GM21423 (cell line): ENCODE measurements at regions not wholly inside any gene's neighbourhood (a gene's known extent, or its start where the extent isn't known, plus 50 kb on each side); places are given as distances from the start of the nearest gene placed in this dataset.
A peak's percentile ranks its signal among the peaks of the same experiment; 100 is the strongest.
"Not testable (repeated sequence)": the region's sequence is repeated elsewhere in the genome, so short reads cannot be mapped to it uniquely, and the experiment has no call there.

ENCODE experiments used
- ATAC-seq: cut with Tn5 transposase; IDR thresholded peaks from one replicate; pipeline ENCODE4 v1.9.1; 2021; ENCODE audit warnings: mild to moderate bottlenecking, moderate library complexity; ENCODE audit not compliant: unreplicated experiment

DNA sequence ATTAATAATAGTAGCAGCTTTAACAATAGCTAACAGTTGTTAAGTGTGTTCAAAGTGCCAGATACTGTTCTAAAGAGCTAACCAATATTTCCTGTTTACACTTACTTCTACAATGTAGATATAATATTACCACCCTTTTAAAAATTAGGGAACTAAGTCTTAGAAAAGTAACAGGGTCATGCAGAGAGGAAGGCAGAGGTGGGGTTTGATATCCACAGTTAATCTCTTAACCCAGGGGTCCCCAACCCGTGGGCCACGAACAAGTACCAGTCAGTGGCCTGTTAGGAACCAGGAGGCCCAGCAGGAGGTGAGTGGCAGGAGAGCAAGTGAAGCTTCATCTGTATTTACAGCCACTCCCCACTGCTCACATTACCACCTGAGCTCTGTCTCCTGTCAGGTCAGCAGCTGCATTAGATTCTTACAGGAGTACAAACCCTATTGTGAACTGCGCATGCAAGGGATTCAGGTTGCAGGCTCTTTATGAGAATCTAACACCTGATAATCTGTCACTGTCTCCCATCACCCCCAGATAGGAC, 89.1 kb downstream of the ACTL7B start:
- ATAC-seq = no peak

DNA sequence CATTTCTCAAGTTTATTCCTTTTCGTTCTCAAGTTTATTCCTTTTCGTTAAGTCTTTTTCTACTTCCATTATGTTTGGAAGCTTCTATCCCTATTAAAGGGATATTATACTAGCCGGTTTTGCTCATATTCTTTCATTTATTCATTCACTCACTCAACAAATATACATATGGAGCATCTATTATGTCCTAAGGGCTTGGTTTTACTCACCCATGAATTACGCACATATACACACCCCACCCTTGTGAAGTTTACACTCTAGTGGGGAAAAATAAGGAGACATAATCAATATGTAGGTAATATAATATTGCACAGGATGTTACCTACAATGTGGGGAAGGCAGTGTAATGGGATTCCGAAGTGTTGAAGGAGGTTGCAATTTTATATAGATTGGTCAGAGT, 90.5 kb downstream of the ACTL7B start:
- ATAC-seq = no peak

DNA sequence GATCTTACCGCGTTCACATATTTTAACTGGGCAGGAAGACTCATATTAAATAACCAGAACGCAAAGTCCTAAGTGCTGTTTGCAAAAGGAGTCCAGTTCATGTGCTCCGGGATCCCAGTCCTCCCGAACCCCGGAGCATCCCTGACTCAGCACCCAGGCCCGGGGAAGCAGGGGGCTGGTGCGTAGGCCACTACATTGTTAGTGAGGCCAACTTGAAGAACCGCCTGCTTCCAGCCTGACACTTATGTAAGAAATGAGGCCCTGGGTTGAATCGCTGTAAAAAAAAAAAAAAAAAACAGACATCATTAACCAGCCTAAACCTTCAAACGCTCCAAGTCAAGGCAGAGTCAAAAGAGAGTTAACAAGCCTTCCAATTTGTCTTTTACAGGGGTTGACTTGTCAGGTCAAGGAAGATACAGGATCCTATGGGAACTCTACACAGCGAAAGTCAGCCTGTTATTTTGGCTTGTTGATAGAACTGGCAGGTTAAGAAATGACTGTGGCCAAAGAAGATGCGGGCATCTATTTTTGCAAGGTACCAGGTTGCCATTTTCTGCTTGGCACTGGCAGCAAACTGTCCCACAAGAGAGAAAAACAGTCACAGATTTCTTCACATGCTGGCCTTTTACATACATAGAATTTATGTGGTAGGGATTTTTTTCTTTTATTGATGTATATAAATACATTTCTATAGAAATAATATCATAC, 93.3 kb downstream of the ACTL7B start:
- ATAC-seq = no peak

DNA sequence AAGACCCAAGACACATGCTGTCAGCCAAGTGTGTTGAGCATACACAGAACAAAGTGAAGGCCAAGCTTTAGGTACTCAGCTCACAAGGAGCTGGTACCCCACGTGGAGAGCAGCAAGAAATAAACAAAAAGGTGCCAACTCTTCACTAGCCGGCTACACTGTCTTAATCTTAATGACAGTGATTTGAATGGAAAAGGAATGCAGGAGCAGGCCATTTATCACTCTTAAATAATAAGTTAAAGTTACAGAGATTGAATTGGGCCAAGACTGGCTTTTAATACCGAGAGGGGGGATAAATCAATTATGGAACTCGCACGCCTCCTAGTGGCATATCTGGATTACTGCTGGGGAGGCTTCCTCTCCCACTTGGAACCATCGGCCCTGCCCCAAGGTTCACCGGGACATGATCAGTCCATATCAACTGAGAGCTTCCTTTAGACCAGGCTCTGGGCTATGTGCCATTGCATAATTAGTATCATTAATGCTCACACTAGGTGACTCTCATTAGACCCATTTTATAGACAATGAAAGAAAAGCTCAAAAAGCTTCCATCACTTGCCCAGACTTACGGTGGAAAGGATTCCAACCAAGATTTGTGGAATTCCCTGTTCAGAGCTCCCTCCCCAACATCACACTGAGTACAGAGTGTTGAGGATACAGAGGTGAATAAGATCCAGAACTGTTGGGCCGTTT, 94.0 kb downstream of the ACTL7B start:
- ATAC-seq = no peak

DNA sequence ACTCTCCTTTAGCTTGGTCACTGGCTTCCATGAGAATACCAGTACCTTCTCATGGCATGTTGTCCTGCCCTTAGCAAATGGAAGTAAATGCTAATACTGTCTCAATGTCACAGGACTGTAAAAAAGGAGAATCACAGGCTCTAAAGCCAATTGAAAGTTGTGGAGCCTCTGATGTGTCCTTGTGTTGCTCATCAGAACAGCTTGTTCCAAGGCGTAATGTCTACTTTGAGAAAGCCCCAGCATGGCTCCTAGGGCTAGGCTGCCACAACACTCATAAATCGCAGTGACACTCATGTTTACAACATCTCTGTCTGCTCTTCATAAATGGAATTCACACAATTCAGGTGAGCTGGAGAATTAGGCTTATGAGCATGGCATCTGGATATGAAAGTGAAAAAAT, 94.9 kb downstream of the ACTL7B start:
- ATAC-seq = no peak

DNA sequence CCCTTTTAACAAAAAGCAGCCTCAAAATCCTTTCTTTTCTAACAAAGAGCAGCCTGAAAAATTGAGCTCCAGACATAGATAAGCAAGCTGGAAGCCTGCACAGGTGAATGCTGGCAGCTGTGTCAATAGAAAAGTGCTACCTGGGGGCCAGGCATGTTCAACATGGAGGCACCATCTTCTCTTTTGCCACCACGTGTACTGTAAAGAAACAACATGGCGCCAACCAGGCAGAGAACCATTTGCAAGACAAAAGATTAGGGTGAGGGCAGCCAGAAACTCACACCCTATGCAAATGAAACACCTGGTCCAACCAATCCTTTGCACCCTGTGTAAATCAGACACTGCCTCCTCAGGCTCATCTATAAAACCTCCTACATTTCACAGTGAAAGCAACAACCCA, 96.0 kb downstream of the ACTL7B start:
- no peak for ATAC-seq

DNA sequence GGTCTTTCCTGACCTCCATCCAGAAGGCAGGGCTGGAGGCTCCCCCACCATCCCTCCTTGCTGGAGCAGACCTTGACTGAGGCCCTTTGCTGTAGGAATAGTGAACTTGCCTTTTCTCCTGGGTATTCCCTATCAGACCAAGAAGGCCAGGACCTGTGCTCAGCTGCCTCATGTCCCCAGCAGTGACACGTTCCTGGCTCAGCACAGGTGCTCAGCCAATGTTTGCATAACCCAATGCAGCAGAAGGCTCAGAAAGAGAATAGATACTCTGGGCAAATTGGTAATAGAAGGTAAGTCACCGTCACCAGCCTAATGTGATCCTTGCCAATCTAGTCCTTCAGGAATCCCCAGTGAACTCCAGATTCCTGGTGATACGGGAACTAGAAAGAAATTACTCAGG, 96.4 kb downstream of the ACTL7B start:
- no peak for ATAC-seq

DNA sequence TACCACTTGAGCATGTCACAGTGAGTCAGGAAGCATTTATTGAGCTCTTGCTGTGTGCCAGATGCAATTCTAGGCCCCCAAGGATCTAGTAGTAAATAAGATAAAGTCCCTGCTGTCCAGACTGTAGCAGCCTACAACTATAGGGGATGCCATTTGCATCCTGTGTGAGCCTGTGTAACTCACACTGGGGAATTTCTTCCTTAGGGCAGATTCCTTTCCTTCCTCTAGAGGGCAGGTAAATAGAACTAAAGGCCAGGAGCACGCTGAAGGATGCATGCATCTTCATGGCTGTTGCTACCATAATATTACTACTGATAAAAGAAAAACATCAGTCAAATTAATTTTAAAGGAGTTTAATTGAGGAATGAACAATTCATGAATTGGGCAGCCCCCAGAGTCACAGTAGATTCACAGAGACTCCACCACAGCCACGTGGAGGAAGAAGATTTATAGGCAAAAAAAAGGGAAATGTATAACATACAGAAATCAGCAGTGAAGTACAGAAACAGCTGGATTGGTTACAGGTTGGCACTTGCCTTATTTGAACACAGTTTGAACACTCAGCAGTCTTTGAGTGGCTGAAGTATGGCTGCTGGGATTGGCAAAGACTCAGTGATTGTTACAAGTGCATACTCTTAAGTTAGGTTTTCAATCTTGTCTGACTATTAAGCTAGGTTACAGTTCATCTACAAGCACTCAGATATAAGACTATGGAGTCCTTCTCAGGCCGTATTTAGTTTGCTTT, 98.9 kb downstream of the ACTL7B start:
- ATAC-seq = no peak

DNA sequence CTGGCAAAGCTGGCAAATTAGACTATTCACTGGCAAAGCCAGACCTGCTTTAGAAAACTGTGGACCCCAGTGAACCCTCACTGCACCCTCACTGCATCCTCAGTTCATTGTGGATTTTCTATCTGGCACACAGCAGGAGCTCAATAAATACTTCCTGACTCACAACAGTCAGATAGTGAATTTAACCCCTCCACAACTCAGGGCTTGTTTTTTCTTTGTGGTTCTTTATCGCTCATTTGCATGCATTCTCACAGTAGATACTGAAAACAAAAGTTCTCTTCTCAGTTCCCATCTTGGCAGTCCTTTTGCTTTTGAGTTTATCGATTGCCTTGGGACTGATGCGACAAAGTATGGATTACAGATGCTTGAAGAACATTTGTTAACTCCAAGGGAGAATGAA, 99.8 kb downstream of the ACTL7B start:
- peak; percentile 83 for ATAC-seq

DNA sequence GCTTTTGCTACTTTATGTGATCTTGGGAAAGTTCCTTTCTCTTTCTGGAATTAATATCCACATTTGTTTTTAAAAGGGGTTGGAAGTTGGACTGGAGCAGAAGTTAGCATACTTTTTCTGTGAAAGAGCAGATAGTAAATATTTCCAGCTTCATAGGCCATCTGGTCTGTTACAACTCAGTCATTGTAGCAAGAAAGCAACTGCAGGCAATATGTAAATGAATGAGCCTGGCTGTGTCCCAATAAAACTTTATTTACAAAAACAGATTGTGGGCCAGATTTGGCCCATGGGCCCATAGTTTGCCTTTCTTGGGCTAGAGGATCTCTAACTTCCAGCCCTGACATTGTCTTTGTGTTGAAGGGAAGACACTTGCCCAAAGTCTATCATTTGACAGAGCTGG, 104.4 kb downstream of the ACTL7B start:
- no peak for ATAC-seq

DNA sequence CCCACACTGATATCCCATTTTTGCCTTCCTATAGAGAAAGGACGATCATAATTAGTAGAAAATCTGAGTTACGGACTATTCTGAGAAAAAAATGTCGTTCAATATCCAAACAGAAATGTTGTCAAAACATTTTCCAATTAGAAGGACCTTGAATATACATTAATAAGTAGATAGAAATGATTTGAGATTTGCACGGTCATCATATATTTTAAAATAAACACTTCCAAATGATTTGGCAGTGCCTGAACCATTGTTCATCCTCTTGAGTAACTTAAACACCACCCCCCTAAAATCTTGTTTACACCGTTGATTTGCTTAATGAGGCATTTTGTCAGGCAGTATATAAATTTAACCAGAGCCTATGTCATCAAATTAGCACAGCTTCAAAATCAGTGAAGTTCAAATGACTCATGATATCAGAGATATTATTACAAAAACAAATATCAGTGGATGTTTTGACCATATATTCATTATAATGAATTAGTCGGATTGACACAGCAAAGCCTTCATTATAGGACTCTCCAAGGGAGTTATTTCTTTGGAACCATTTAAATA, 105.0 kb downstream of the ACTL7B start:
- ATAC-seq = no peak

DNA sequence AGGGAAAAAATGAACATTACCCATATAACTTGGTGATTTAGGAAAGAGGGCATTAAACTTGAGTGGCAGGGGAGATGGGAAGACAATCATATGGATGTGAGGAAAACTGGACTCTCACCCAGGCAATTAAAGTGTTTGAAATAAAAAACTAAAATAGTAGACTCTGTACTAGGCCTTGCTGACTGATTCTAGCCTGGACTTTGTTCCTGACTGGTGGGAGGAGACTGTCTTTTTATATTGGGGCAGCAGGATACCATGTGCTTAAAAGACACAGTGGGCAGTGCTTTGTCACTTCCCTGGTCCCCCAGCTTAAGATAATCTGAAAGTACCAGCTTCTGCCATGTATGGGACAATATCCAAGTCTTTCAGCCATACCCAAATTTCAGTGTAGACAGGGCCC, 107.0 kb downstream of the ACTL7B start:
- ATAC-seq = no peak

DNA sequence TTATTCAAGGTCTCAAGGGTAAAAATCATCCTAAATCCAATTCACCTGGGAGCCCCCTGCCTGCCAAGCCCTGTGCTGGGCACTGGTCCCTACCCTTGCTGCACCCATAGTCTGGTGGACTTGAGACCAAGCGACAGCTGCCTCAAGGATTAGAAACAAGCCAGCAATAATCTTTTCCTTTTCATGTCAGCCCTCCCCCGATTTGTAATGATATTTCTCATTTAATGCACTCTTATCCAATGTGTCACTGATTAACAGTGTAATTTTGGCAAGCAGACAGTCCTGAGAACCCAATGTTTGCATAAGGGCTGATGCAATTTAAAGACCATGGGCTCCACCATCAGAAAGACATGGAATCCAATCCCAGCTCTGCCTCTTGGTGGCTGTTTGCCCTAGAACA, 108.9 kb downstream of the ACTL7B start:
- no peak for ATAC-seq

DNA sequence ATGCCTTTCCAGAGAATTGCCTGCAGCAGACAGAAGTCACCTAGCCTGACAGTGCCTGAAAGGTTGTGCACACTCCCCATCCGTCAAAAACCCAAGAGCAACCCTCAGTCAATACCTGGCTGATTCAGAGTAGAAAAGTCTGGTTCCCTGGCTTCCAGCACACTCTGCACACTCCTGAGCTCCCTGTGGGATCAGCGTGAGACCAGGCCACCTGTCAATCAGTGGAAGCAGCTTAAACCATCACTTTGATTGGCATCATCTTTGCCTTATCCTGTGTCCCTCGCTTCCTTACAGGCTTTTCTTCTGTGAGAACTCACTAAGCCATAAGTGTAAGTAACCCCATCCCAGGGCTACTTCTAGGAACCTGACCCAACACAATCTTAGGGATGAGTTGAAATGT, 109.8 kb downstream of the ACTL7B start:
- no peak for ATAC-seq

DNA sequence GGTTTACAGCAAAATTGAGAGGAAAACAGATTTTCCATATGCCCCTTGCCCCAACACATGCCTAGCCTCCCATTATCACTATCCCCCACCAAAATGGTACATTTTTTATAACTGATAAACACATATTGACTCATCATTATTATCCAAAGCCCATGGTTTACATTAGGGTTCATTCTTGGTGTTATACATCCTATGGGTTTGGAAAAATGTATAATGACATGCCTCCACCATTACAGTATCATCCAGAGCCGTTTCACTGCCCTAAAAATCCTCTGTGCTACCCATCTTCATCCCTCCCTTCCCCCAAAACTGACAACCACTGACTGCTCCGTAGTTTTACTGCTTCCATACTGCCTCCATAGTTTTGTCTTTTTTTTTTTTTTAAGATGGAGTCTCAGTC, 111.1 kb downstream of the ACTL7B start:
- no peak for ATAC-seq

DNA sequence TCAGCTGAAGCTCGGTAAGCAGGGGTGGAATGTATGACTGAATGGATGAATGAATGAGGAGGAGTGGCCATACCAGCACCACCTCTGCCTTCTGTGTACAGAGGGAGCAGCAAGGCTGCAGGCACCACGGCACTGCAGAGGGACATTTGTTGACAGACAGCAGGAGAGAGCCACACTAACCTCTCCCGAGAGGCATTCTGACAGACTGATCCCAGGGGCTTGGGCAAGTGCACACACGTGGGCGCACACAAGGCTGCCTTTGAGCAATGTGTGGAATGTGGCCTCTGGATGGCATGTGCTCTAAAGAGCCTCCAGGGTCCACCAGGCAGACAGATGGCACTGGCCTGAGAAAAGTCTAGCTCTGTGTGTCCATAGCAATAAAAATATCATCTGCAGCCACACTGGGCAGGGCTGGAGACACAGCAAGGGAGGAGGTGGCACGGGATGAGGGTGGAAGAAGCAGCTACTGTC, 111.8 kb downstream of the ACTL7B start:
- no peak for ATAC-seq

DNA sequence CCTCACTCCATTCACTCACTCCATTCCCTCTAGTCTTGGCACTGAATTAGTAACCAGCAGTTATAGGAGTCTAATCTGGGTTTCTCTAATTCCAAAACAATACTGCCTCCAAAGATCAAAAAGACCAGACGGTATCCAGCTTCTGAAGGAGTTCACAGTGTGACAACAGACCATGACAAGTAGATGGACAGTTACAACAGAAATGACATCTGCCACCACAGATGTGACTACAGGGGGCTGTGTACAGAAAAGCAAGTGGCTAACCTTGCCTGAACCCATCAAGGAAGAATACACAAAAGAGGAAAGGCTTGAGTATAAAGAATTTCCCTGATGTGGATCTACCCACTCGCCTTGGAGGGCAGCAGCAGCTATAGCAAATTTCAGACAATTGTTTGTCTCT, 112.4 kb downstream of the ACTL7B start:
- no peak for ATAC-seq

DNA sequence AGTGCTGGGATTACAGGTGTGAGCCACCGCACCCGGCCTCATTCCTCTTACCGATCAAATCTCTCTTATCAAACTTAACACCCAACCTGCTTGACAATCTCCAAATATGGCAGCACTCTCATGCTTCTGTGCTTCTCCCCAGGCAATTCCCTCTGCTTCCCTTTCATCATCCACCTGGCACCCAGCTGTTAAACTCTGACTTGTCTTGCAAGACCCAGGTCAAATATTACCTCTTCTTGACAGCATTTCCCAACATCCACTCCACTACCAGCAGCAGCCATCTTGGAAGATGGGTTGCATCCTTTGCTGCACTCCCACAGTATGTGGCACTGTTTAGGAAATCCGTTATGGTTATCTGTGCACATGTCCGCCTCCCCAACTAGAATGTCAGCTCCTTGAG, 113.6 kb downstream of the ACTL7B start:
- ATAC-seq = no peak

DNA sequence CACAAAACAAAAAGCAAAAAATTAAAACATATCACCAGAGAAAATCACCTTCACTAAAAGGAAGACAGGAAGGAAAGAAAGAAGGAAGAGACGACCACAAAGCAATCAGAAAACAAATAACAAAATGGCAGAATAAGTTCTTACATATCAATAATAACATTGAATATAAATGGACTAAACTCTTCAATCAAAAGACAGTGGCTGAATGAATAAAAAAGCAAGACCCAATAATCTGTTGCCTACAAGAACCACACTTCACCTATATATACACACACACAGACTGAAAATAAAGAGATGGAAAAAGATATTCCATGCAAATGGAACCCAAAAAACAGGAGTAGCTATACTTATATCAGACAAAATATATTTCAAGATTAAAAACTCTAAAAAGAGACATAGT, 124.5 kb downstream of the ACTL7B start:
- not testable (repeated sequence) for ATAC-seq

DNA sequence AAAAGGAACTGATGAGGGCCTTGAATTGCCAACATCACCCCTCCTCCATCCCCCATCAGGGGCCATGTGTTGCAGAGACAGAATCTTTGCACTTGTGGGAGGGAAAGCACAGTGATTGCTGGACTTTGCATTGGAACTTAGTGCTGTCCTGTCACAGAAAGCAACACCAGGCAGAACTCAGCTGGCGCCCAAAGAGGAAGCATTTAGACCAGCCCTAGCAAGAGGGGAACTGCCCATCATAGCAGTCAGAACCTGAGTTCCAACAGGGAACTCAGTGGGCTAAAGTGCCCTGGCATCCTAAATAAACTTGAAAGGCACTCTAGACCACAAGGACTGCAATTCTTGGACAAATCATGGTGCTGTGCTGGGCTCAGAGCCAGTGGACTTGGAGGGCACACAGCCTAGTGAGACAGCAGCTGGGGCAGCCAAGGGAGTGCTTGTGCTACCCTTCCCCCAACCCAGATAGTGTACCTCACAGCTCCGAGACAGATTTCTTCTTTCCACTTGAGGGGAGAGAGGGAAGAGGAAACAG, 128.1 kb downstream of the ACTL7B start:
- no peak for ATAC-seq

DNA sequence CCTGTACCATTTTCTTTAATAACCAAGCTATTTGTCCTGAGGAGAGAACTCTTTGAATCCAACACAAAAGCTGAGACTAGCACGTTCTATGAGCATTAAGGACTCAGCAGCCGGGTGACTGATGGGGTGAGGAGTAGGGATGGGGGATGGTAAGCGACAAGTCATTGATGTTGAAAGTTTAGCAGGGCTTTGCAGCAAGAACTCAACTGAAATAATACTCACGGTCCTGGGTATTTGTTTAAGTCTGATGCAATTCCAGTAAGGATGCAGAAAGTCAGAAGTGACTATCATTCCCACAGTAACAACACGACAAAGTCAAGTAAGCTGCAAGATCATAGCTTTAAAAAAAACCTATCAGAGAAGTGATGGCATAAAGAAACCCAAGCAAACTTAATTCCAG, 131.1 kb downstream of the ACTL7B start:
- ATAC-seq = no peak
